ENCODE measurements at regions not wholly inside any gene's neighbourhood (a gene's known extent, or its start where the extent isn't known, plus 50 kb on each side); places are given as distances from the start of the nearest gene placed in this dataset.

- Histone ChIP-seq H3K9ac (ENCODE audit: low read length) (no peak overlapping the region), H3K4me3 (replicated peaks in 1 of 2; ENCODE audit: low read depth in 1 of 2, low read length in 2 of 2) (no peak overlapping the region), H4K20me1 (ENCODE audit: insufficient read depth) (no peaks in the 10 kb centered on the region), H2AFZ (ENCODE audit: low read depth, low read length, poor library complexity, severe bottlenecking) (no peak overlapping the region), H3K4me2 (ENCODE audit: low read length) (no peak overlapping the region), H3K27me3 (ENCODE audit: insufficient read depth, low read length) (peaks cover 11% of the 10 kb centered on the region; the same call in 1 of the 2 replicates), H3K4me1 (ENCODE audit: control insufficient read depth in 1 of 2, insufficient read depth in 2 of 2, low read length in 2 of 2) (no peaks in the 10 kb centered on the region), H3K79me2 (ENCODE audit: insufficient read depth, low read length) (no peaks in the 10 kb centered on the region), H3K9me2 (ENCODE audit: insufficient read depth) (no peaks in the 10 kb centered on the region), H3K27ac (ENCODE audit: low read depth, low read length) (no peak overlapping the region), H3K36me3 (ENCODE audit: control insufficient read depth in 1 of 2, insufficient read depth in 2 of 2, low read length in 2 of 2) (no peaks in the 10 kb centered on the region), H3K9me3 (ENCODE audit: control insufficient read depth in 1 of 2, insufficient read depth in 1 of 2, low read depth in 1 of 2, low read length in 2 of 2) (no peaks in the 10 kb centered on the region)
- ChIA-PET RAD21 (ENCODE audit: low non-redundant PET in 1 of 2, low total read pairs in 2 of 2, uncharacterized antibody in 2 of 2, unreplicated experiment in 2 of 2) (no interaction called here), CTCF (no interaction called here), POLR2A (no interaction called here)
- BruUV-seq (replicated peaks) = no TSS peak
- ATAC-seq (no peak), DNase-seq (ENCODE audit: low read depth, low spot score) (no peak)
- TF ChIP-seq ELF1 (IDR thresholded peaks at IDR 0.05; ENCODE audit: borderline replicate concordance, low read depth) (no peak), ATF3 (IDR thresholded peaks at IDR 0.05) (no peak), RAD21 (IDR thresholded peaks at IDR 0.05; ENCODE audit: low read depth) (no peak), EGR1 (IDR thresholded peaks at IDR 0.05; ENCODE audit: low read depth) (no peak), ZNF274 (IDR thresholded peaks at IDR 0.05; ENCODE audit: low read depth, low read length) (no peak), POLR2AphosphoS5 (IDR thresholded peaks at IDR 0.05; ENCODE audit: low read depth, low read length) (no peak), JUND (IDR thresholded peaks at IDR 0.05) (no peak), SRF (IDR thresholded peaks at IDR 0.05; ENCODE audit: low read depth) (no peak), CEBPB (IDR thresholded peaks at IDR 0.05; ENCODE audit: low read depth) (no peak), ZFX (IDR thresholded peaks at IDR 0.05) (no peak), CBX3 (IDR thresholded peaks at IDR 0.05; ENCODE audit: low read depth) (no peak), TCF7L2 (IDR thresholded peaks at IDR 0.05; ENCODE audit: borderline replicate concordance, extremely low read depth, insufficient read depth, insufficient read length) (no peak), POLR2A (IDR thresholded peaks at IDR 0.05; ENCODE audit: borderline replicate concordance, extremely low read depth, insufficient read depth, insufficient read length) (no peak), SIN3A (IDR thresholded peaks at IDR 0.05; ENCODE audit: low read depth) (no peak)
- TF ChIP-seq, protein P1, sequence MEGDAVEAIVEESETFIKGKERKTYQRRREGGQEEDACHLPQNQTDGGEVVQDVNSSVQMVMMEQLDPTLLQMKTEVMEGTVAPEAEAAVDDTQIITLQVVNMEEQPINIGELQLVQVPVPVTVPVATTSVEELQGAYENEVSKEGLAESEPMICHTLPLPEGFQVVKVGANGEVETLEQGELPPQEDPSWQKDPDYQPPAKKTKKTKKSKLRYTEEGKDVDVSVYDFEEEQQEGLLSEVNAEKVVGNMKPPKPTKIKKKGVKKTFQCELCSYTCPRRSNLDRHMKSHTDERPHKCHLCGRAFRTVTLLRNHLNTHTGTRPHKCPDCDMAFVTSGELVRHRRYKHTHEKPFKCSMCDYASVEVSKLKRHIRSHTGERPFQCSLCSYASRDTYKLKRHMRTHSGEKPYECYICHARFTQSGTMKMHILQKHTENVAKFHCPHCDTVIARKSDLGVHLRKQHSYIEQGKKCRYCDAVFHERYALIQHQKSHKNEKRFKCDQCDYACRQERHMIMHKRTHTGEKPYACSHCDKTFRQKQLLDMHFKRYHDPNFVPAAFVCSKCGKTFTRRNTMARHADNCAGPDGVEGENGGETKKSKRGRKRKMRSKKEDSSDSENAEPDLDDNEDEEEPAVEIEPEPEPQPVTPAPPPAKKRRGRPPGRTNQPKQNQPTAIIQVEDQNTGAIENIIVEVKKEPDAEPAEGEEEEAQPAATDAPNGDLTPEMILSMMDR (IDR thresholded peaks at IDR 0.05 in 2 of 3, conservative IDR thresholded peaks at IDR 0.05 in 1 of 3; ENCODE audit: borderline replicate concordance in 1 of 3, insufficient read depth in 1 of 3, low read depth in 2 of 3, low read length in 2 of 3) = no peak
- TF ChIP-seq, protein P2, sequence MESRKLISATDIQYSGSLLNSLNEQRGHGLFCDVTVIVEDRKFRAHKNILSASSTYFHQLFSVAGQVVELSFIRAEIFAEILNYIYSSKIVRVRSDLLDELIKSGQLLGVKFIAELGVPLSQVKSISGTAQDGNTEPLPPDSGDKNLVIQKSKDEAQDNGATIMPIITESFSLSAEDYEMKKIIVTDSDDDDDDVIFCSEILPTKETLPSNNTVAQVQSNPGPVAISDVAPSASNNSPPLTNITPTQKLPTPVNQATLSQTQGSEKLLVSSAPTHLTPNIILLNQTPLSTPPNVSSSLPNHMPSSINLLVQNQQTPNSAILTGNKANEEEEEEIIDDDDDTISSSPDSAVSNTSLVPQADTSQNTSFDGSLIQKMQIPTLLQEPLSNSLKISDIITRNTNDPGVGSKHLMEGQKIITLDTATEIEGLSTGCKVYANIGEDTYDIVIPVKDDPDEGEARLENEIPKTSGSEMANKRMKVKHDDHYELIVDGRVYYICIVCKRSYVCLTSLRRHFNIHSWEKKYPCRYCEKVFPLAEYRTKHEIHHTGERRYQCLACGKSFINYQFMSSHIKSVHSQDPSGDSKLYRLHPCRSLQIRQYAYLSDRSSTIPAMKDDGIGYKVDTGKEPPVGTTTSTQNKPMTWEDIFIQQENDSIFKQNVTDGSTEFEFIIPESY (IDR thresholded peaks at IDR 0.05; ENCODE audit: extremely low read depth, insufficient replicate concordance, low read length) = no peak
- intact Hi-C loops (cut with micrococcal nuclease) = no loop called here
Observed at GRCh38 chr2:7338961-7339360, 421.7 kb downstream of the RNF144A start.
